CMK (cell line): ENCODE measurements at regions not wholly inside any gene's neighbourhood (a gene's known extent, or its start where the extent isn't known, plus 50 kb on each side); places are given as distances from the start of the nearest gene placed in this dataset.
"Not testable (repeated sequence)": the region's sequence is repeated elsewhere in the genome, so short reads cannot be mapped to it uniquely, and the experiment has no call there.

Experiments used
- DNase-seq: peaks from one replicate; pipeline ENCODE4 v3.0.0-alpha.2; 2010; ENCODE audit warnings: low read depth

DNA sequence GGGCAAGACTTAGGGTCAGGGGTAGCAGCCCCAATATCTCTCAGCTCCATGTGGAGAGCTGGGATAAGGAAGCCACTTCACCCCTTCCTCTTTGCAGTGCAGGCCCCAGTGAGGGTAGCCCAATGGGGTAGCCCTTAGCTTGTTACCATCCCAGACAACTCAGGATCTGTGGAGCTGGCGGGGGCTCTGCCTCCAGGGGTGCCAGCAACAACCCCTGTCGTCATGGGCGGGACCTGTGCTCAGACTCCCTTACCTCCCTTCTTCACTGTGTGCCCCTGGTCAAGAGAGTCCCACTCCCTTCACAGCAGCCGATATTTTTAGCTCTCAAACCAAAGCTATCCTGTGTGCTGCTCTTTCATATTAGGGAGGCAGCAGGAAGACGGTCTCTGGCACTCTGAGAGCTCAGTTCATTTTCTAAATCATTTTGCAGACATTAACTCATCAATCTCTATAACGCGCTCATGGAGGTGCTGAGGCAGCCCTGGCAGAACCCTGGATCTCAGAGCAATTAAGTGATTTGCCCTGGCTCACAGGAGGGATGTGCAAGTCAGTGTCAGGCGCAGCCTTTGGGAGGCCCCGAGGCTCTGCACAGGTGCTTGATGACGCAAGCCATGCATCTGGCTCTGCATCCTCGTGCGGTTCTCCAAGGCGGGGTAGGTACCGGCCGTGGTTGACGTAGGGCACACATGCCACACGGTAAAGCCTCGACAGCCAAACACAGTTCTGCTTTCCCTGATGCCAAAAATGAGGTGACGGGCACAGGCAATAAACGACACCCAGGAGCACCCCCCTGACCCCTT is 357.6 kb downstream of the SHANK2 start:
- DNase-seq = no peak

DNA sequence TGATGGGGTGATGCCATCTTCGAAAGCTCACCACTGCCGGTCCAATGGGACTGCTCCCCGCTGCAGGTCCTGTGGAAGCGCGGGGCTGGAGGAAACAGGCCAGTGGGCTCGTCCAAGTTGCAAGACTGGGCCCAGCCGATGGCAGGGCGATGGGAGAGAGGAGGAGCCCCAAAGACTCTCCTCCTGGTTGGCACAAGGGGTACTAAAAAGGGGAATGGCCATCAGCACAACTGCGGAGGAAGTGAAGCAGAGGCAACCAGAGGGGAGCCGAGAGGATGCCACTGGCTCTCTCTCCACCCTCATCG is 357.1 kb downstream of the SHANK2 start:
- DNase-seq = no peak

DNA sequence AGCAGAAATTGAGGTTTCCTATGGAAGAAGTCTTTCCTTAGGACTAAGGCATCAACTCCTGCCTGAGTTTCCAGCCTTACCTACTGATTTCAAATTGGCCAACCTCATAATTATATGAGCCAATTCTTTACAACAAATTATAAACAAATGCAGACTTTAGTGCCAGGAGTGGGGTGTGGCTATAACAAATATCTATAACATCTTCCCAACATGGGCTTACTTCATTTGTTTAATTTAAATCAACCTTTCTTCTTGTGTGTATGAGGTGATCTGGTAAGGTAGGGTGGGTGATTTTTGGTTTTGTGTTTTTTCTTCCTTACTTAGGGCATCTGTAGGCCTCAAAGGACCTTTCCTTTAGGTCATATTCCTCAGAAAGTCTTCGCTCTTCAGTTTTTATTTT is 354.9 kb downstream of the SHANK2 start:
- DNase-seq = no peak

DNA sequence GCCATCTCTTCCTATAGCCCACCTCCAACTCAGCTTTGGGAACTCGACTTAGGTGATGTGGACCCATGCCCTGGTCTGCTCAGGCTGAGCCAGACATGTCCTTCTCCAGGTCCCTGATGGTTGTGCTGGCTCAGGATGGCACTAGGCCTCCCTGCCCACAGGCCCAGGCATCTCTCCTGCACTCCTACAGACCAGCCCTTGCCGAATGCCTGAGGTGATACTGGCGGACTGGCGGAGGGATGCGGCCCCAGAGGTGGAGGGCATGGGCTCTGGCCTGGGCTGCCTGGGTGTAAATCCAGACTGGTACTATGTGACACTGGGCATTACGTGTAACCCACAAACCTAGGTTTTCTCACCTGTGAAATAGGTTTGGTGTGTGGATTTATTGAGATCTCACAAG is 352.8 kb downstream of the SHANK2 start:
- no peak for DNase-seq

DNA sequence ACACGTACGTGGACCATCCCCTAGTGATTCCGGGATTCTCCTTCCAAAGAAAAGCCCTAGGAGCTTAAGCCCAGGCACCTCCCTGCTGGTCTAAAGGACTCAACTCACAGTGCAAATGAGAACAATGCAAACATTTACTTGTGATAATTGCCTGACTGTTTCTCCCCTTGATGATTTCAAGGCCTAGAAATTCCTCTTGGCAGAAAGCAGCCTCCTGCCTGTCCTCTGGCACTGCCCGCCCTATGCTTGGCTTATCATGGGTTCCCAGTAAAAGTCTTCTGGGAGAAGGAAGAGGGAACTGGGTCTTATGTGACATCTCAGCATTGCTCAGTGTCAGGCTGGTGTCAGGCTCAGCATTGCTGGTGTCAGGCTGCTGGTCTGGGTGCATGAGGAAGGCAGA is 351.8 kb downstream of the SHANK2 start:
- DNase-seq = no peak

DNA sequence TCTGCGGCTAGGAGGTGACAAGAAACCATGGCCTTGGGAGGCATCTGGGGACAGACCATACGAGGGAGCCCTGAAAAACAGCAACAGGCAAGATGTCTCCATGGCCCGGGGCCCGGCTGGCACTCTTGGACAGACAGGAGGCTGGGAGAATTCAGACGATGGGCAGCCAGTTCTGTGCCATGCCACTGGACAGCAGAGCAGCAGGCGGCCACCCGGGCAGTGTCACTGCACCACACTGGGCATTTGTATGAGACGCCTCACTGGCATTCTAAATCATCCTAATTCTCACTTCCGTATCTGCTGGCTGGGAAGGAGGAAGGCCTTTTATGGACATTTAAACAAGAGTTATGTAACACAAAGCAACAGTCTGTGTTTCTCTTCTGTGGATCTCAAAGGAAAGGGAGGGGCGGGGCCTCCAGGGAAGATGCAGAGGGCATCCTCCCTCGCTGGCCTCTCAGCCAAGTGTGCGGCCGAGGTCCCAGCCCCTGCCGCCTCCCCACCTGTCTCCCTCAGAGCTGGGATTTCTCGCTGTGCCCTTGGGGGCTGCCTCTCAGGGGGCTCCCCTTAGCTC is 350.3 kb downstream of the SHANK2 start:
- no peak for DNase-seq

DNA sequence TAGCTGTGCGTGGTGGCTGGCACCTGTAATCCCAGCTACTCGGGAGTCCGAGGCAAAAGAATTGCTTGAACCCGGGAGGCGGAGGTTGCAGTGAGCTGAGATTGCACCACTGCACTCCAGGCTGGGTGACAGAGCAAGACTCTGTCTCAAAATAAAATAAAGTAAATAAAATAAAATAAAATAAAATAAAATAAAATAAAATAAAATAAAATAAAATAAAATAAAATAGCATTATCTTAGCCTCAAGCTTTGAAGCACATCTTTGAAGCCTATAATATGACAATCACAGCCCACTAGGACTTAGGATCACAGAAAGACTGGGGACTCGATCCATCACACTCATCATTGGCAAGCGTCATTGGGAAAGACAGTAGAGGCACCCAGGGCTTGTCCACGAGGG is 349.1 kb downstream of the SHANK2 start:
- not testable (repeated sequence) for DNase-seq

DNA sequence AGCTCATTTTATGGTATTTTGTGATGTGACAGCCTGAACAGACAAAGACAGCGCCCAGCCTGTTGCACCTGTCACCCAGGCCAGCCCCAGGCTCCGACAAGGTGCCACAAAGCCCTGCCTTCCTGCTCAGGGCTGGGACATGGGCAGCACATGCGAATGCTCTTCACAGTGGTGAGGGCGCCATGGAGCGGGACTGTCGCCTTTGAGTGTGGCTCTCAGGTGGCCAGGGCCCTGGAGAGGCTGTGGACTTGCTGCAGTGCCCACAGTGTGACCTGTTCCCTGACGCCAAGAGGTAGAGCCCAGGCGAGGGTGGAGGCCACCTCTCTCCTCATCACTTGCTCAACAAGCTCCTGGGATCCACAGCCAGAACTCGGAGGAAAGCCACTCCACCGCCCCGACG is 346.3 kb downstream of the SHANK2 start:
- no peak for DNase-seq

DNA sequence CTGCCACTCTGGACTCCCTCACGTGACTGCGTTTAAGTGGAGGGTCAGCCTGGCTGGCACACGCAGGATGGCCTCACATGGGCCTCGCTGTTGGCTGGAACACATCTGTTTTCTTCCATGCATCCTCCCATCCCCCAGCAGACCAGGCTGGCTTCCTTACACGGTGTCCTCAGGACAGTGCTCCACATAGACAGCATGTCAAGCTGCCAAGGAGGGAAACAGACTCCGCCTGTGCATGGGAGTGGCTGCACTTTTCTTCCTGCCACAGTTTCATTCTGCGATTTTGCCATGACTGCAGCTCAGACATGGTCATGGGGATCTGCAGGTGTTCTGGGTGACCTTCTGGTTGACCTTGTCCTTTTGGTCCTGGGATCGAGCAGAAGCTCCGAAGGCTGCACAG is 344.2 kb downstream of the SHANK2 start:
- DNase-seq = no peak

DNA sequence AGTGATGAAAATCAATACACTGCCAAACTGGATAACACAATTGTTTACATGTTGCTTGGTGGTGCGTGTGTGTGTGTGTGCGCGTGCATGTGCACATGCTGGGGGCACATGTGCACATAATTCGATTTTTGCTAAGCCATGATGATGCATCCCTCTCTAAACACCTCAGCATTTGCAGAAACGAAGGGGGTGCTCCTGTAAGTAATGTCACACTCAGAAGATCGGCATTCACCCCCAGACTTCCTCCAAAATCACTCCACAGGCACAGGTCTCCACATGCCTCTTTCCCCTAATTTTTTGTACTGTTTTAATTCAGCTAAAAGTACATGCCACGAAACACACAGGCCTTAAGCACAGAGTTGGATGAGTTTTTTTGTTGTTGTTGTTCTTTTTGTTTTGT is 341.5 kb downstream of the SHANK2 start:
- no peak for DNase-seq

DNA sequence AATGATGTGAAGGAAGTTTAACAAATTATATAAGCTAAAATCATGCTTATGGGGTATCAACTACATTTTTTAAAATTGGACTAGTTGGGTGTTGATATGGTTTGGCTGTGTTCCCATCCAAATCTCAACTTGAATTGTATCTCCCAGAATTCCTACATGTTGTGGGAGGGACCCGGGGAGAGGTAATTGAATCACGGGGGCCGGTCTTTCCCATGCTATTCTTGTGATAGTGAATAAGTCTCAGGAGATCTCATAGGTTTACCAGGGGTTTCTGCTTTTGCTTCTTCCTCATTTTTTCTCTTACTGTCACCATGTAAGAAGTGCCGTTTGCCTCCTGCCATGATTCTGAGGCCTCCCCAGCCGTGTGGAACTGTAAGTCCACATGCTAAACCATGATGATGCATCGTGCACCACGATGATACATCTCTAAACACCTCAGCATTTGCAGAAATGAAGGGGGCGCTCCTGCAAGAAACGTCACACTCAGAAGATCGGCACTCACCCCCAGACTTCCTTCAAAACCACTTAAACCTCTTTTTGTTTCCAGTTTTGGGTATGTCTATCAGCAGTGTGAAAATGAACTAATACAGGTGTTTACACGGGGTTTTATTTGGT is 340.0 kb downstream of the SHANK2 start:
- no peak for DNase-seq

DNA sequence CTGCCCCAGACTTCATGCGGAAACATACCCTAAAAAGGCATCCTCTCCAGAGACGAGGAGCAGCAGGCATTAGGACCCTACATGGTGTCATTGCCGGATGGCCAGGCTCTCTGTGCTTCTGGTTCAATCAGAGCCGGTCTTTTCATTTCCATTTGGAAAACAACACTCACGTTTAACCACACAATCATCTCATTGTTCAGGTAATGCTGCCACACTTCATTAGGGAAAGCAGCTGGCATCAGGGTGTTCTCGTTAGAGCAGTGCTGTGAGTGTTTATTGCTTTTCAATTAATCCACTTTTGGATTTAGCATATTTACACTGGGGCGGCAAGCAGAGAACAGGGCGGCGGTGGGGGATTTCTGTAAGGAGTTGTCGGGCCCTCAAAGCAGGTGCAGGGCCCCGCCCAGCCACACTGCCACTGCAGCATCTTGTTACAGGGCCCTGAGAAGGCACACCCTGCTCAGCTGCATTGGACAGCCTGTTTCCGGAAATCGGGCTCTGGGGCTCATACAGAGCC is 338.6 kb downstream of the SHANK2 start:
- DNase-seq = no peak

DNA sequence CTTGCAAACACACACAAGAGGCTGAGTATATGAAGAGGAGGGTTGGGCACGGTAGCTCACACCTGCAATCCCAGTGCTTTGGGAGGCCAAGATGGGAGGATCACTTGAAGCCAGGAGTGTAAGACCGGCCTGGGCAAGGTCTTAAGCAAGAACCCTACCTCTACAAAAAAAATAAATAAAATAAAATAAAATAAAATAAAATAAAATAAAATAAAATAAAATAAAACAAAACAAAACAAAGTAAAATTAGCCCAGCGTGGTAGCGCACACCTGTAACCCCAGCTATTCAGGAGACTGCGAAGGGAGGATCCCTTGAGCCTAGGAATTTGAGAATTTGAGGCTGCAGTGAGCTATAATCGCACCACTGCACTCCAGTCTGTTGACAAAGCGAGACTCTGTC is 337.9 kb downstream of the SHANK2 start:
- no peak for DNase-seq

DNA sequence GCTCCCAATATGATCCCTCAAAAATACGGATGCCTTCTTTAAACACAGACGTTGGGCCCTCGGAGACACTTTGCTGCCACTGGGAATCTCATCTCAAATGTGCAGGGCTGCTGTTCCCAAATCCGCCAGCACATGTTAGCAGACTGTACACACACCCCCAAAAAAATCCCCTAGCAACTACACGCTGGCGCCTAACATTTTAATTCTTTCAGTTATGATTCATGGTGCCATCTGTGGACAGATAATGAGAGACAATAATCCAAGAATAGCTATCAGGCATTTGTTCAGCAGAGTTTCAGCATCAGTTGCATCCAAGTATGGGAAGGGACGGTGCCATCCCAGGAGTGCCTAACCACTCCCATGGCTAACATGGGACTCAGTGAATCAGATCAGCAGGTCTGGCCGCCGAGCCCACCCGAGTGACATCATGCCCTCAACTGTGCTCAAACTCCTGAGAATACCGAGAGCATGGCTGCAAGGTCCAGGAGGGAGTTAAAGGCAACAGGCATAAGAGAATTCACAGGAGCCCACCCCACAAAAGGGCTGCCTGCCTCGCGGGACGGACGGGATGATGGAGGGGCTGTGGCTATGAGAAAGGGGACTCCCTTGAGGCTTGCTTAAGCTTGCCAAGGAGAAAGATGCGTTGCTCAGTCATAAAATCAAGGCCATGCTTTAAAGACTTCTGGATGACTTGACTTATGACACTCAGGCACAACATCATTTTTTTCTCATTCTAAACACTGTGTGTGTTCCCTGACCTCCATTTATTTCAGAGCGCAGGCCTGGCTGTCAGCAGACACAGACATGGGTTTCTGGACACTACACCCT is 337.0 kb downstream of the SHANK2 start:
- no peak for DNase-seq

DNA sequence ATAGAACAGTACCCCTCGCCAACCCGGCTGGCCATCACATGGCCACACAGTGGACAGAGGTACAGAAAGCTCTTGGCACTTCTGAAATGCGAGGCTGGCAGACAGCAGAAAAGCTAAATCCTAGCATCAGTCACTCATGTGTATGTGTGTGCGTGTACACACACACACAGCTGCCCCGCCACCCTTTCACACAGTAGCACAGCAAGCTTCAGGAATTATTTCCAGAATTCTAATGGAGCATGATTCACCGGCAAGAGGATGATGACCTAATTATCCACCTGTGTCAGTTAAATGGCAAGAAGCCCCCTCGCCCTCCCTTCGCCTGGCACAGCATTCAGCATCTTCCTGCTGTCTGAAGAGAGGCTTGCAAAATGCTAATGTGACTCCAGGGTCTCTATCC is 336.0 kb downstream of the SHANK2 start:
- no peak for DNase-seq

DNA sequence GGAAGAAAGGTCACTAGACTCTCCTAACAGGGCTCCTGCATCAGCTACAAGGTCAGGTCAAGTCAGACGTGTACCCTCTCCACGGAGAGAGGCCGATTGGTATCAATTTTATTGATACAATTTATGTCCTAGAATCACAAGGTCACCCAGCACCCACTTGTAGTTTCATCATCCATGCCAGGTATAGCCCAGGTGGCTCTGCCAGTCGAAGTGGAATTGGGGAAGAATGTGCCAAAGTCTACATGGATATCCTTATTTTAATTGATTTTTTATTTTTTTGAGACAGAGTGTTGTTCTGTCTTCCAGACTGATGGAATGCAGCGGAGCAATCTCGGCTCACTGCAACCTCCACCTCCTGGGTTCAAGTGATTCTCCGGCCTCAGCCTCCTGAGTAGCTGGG is 334.1 kb downstream of the SHANK2 start:
- DNase-seq = no peak

DNA sequence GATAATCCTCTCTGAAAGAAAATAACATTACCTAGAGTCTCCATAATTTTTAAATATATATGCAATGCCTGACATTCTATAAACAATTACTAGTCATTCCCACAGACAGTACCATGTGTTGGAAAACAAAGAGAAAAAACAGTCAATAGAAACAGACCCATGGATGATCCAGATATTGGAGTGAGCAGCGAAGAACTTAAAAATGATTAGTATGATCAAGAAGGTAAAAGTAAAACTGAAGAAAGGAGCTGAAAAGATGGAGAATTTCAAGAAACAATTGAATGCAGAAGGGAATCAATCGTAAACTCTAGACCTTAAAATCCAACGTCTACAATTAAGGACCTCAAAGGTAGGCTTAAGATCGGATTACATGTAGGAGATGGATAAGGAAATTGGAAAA is 330.6 kb downstream of the SHANK2 start:
- no peak for DNase-seq

DNA sequence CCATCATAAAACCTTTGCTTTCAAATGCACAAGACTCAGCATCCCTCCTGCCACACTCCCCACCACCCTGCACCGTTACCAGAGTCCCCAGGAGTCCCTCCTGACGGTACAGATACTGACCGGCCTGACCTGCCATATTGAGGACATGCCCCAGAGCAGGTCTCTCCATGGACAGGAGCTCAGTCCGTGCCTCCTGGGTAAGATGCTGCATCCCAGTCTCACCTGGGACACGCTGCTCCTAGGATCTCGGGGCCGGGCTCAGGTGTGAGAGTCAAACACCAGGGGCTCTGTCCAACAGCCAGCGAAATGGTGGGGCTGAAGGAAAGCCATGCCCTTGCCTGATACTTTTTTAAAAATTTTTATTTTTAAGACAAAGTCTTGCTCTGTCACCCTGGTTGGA is 328.3 kb downstream of the SHANK2 start:
- DNase-seq = no peak

DNA sequence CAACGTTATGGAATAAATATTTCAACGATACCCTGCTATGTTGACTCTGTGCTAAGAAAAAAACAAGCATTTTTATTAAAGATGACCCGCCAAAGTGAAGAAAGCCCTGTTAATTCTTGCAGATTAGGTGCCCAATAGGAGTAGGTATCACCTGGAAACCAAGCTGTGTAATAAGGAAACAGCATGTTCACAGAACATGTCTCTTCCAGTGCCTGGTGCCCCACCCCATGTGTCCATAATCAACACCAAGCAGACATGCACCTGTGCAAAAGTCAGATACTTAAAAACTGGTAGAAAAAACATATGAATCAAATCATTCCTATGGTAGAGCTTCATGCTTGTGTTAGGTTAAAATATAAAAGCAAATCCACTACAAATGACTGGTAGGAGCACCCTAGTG is 327.1 kb downstream of the SHANK2 start:
- no peak for DNase-seq

DNA sequence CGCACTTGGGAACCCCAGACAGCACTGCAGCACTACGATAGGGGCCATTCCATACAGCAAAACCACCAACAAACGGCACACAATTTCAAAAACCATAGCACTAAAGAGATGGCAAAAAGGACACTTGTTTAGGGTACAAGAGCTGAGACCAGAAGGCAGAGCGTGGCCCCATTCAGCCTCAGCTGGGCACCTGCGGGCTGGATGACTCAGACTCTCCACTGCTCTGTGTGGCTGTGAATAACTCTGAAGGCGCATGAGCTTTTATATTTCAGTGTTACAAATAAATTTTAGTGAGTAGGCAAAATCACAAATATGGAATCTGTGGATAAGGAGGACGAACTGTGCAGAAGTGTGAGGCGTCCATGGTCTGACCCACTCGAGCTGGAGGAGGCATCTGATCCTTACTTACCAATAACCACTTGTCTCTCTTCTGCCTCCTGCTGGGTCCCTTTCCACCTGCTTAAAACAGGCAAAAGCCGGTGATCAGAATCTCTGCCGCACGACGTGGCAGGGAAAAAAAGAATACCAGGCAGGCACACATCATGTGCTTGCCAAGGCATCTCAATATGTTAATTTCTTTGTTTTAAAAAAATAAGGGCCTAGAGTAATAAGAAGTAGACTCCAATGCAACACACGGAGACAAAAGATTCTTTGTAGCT is 325.7 kb downstream of the SHANK2 start:
- DNase-seq = no peak

DNA sequence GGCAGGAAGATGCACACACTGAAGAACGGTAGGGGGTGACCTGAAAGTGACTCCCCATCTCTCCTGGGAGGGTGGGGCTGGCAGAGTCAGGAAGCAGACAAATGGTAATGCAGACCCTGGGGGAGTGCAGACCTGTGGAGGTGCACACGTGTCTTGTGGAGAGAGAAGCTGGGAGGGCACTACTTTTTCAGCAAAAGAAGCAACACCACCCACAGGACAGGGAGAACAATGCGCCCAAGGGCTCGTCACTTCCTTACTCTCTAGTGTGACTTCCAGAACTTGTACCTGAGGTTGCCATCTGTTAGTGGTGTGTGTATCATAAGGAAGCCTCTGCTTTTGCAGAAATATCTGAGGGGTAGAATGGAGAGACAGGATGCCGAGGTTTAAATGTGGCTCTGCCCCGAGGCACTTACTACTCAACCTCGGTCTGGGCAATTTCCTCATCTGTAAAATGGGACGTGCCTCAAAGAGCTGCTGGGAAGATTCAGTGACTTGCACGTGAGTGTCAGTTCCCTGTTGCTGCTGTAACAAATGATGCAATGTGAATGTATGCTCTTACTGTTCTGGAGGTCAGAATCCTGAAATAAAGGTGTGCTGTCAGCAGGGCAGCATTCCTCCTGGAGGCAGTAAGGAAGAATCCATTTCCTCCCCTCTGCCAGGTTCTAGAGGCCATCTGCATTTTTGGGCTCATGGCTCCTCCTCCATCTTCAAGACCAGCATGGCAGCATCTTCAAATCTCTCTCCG is 323.4 kb downstream of the SHANK2 start:
- DNase-seq = no peak

DNA sequence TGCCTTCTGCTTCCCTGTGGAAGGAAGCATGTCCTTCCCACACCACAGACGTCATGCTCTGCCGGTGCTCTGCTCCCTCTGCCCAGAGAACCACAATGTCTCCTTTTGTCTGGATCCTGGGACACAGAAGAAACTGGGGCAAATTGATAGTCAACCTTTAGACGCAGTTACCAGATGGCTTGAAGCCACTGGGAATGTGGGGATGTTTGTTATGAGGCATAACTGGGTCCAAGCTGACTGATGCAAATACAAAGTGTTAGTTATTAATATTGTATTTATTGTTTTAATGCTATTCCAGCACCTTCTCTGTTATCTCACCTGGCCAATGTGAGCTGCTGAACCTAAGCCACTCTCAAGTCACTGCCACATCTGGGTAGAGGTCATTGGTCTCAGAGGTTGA is 322.2 kb downstream of the SHANK2 start:
- DNase-seq = no peak
